ENCODE measurements at regions not wholly inside any gene's neighbourhood (a gene's known extent, or its start where the extent isn't known, plus 50 kb on each side); places are given as distances from the start of the nearest gene placed in this dataset.
"Not testable (repeated sequence)": the region's sequence is repeated elsewhere in the genome, so short reads cannot be mapped to it uniquely, and the experiment has no call there.

DNA sequence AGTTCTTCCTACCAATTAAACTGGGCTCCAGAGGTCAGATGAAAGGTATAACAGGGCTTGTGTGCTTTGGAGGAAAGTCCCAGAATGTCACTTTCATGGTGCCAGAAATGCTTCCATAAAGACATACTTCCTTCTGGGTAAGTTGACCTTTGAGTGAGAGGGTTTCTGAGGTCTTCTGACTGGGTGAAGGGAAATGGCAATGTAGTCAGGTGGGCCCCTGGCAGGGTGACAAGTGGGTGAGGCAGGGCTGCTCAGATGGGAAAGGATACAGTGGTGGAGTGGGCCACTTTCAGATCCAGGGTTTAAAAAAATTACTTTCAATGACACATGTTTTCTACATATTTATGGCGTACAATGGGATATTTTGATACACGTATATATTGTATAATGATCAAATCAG lies 136.5 kb upstream of the PITX1 start:
- H3K27ac ChIP-seq (ENCODE audit: low read depth, low read length, poor library complexity, severe bottlenecking) = no peak overlapping the region
- no peaks in the 10 kb centered on the region for H3K4me1 ChIP-seq (ENCODE audit: insufficient read depth, low read length, poor library complexity, severe bottlenecking)
- DNase-seq (ENCODE audit: low spot score) = no peak
- intact Hi-C loops (cut with micrococcal nuclease; ENCODE audit: unreplicated experiment) = no loop called here
- BruUV-seq (replicated peaks) = no TSS peak
- H3K36me3 ChIP-seq (ENCODE audit: insufficient read depth, low read length, poor library complexity, severe bottlenecking) = no peaks in the 10 kb centered on the region
- no peaks in the 10 kb centered on the region for H3K9me3 ChIP-seq (ENCODE audit: low read depth, low read length, poor library complexity, severe bottlenecking)
- no peak overlapping the region for H3K4me3 ChIP-seq (ENCODE audit: low read depth, low read length, poor library complexity, severe bottlenecking)
- TF ChIP-seq EZH2 (IDR thresholded peaks at IDR 0.05; ENCODE audit: borderline replicate concordance, low read depth, low read length, poor library complexity, severe bottlenecking) (no peak), CTCF (conservative IDR thresholded peaks at IDR 0.05; ENCODE audit: low read depth, low read length) (no peak)
- POLR2A ChIA-PET (ENCODE audit: low non-redundant PET) = no interaction called here
- H3K27me3 ChIP-seq (replicated peaks; ENCODE audit: insufficient read depth, low read depth, low read length, poor library complexity) = peaks cover 67% of the 10 kb centered on the region
- CTCF ChIA-PET = no interaction called here

DNA sequence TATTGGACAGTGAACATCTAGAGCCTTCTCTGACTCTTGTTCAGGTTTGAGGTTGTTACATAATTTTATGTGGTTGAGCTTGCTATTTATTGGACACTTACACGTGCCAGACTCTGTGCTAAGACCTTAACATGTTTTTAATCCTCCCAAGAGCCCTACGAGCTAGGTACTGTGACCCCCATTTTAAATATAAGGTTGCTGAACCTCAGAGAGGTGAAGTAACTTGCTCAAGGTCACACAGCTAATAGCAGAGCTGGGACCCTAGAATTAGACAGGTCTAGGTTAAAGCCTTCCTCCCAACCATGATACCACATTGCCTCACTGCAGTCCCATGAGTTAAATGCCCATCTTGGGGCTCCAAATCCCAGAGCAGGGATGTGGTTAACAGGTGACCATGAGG lies 135.7 kb upstream of the PITX1 start:
- TF ChIP-seq CTCF (conservative IDR thresholded peaks at IDR 0.05; ENCODE audit: low read depth, low read length) (no peak), EZH2 (IDR thresholded peaks at IDR 0.05; ENCODE audit: borderline replicate concordance, low read depth, low read length, poor library complexity, severe bottlenecking) (no peak)
- Histone ChIP-seq H3K4me1 (ENCODE audit: insufficient read depth, low read length, poor library complexity, severe bottlenecking) (no peaks in the 10 kb centered on the region), H3K27ac (ENCODE audit: low read depth, low read length, poor library complexity, severe bottlenecking) (no peak overlapping the region), H3K36me3 (ENCODE audit: insufficient read depth, low read length, poor library complexity, severe bottlenecking) (no peaks in the 10 kb centered on the region), H3K27me3 (replicated peaks; ENCODE audit: insufficient read depth, low read depth, low read length, poor library complexity) (peaks cover 67% of the 10 kb centered on the region), H3K9me3 (ENCODE audit: low read depth, low read length, poor library complexity, severe bottlenecking) (no peaks in the 10 kb centered on the region), H3K4me3 (ENCODE audit: low read depth, low read length, poor library complexity, severe bottlenecking) (no peak overlapping the region)
- intact Hi-C loops (cut with micrococcal nuclease; ENCODE audit: unreplicated experiment) = no loop called here
- ChIA-PET POLR2A (ENCODE audit: low non-redundant PET) (no interaction called here), CTCF (no interaction called here)
- BruUV-seq (replicated peaks) = no TSS peak
- DNase-seq (ENCODE audit: low spot score) = no peak

DNA sequence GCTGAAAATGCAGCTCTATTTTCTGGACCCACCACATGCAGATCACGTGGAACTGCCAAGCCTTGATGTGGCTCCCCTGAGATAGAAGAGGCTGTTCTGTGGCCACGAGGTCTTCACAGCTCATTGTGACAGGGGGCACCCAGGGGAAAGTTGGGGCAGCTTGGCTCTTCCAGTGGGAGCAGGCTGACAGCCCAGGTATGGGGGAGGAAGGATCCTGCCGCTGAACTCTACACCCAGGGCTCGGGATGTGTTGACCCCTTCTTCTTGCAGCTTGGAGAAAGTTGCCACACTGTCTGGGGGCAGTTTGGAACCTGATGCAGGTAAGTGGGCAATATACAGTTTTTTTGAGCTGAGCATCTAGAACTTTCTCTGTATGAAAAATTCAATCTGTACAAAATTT lies 133.6 kb upstream of the PITX1 start:
- ChIA-PET CTCF (no interaction called here), POLR2A (ENCODE audit: low non-redundant PET) (no interaction called here)
- no peaks in the 10 kb centered on the region for H3K4me1 ChIP-seq (ENCODE audit: insufficient read depth, low read length, poor library complexity, severe bottlenecking)
- no TSS peak for BruUV-seq (replicated peaks)
- H3K36me3 ChIP-seq (ENCODE audit: insufficient read depth, low read length, poor library complexity, severe bottlenecking) = no peaks in the 10 kb centered on the region
- H3K27me3 ChIP-seq (replicated peaks; ENCODE audit: insufficient read depth, low read depth, low read length, poor library complexity) = peaks cover 67% of the 10 kb centered on the region
- intact Hi-C loops (cut with micrococcal nuclease; ENCODE audit: unreplicated experiment) = no loop called here
- H3K9me3 ChIP-seq (ENCODE audit: low read depth, low read length, poor library complexity, severe bottlenecking) = no peaks in the 10 kb centered on the region
- TF ChIP-seq CTCF (conservative IDR thresholded peaks at IDR 0.05; ENCODE audit: low read depth, low read length) (no peak), EZH2 (IDR thresholded peaks at IDR 0.05; ENCODE audit: borderline replicate concordance, low read depth, low read length, poor library complexity, severe bottlenecking) (no peak)
- no peak for DNase-seq (ENCODE audit: low spot score)
- H3K27ac ChIP-seq (ENCODE audit: low read depth, low read length, poor library complexity, severe bottlenecking) = no peak overlapping the region
- no peak overlapping the region for H3K4me3 ChIP-seq (ENCODE audit: low read depth, low read length, poor library complexity, severe bottlenecking)

- H3K4me3 ChIP-seq (ENCODE audit: low read depth, low read length, poor library complexity, severe bottlenecking); H3K4me1 ChIP-seq (ENCODE audit: insufficient read depth, low read length, poor library complexity, severe bottlenecking); H3K9me3 ChIP-seq (ENCODE audit: low read depth, low read length, poor library complexity, severe bottlenecking); H3K27ac ChIP-seq (ENCODE audit: low read depth, low read length, poor library complexity, severe bottlenecking); H3K36me3 ChIP-seq (ENCODE audit: insufficient read depth, low read length, poor library complexity, severe bottlenecking); intact Hi-C loops (cut with micrococcal nuclease; ENCODE audit: unreplicated experiment); DNase-seq (ENCODE audit: low spot score); BruUV-seq (replicated peaks); CTCF ChIA-PET; POLR2A ChIA-PET (ENCODE audit: low non-redundant PET): not testable (repeated sequence)
- peaks cover 58% of the 10 kb centered on the region for H3K27me3 ChIP-seq (replicated peaks; ENCODE audit: insufficient read depth, low read depth, low read length, poor library complexity)
These were observed 131.0 kb upstream of the PITX1 start for GRCh38 chr5:135164873-135165614.
